HUES64 (cell line): ENCODE measurements at regions not wholly inside any gene's neighbourhood (a gene's known extent, or its start where the extent isn't known, plus 50 kb on each side); places are given as distances from the start of the nearest gene placed in this dataset.

Source experiments
- H3K27ac ChIP-seq: 2 replicates; pipeline ENCODE4 v1.7.0; 2013; ENCODE audit warnings: low read depth, low read length, inconsistent platforms
- H3K27me3 ChIP-seq: 2 replicates; pipeline ENCODE4 v1.6.1; 2013; ENCODE audit warnings: mild to moderate bottlenecking, low read length; ENCODE audit not compliant: insufficient read depth
- H3K36me3 ChIP-seq: 2 replicates; pipeline ENCODE4 v1.6.1; 2013; ENCODE audit warnings: mild to moderate bottlenecking, low read length; ENCODE audit not compliant: insufficient read depth
- H3K4me1 ChIP-seq: 2 replicates; pipeline ENCODE4 v1.6.1; 2013; ENCODE audit warnings: mild to moderate bottlenecking, low read length, moderate library complexity; ENCODE audit not compliant: insufficient read depth
- H3K4me3 ChIP-seq: 2 replicates; pipeline ENCODE4 v1.5.1; 2013; ENCODE audit warnings: mild to moderate bottlenecking, low read length, moderate library complexity
- H3K9ac ChIP-seq: 2 replicates; pipeline ENCODE4 v1.6.1; 2013; ENCODE audit warnings: mild to moderate bottlenecking, low read depth, low read length
- H3K9me3 ChIP-seq: 2 replicates; pipeline ENCODE4 v1.6.1; 2013; ENCODE audit warnings: low read depth, low read length; ENCODE audit not compliant: insufficient read depth
- WGBS: fragments of 150-250, 120-280 bp; methylation state at CpG from one replicate; pipeline ENCODE4 v1.1.7; 2013; ENCODE audit warnings: missing lambda C conversion rate; 5-methylcytosine and 5-hydroxymethylcytosine counted together

GRCh38 chr5:14069021-14069420, 74.1 kb upstream of the TRIO start:
- Histone ChIP-seq H3K36me3 (no peaks in the 10 kb centered on the region), H3K27me3 (no peaks in the 10 kb centered on the region), H3K9me3 (no peaks in the 10 kb centered on the region), H3K4me1 (no peaks in the 10 kb centered on the region), H3K27ac (no peak overlapping the region), H3K4me3 (no peak overlapping the region), H3K9ac (no peak overlapping the region)
- WGBS, result 92% methylated on average over 7 of the region's 7 CpGs

DNA sequence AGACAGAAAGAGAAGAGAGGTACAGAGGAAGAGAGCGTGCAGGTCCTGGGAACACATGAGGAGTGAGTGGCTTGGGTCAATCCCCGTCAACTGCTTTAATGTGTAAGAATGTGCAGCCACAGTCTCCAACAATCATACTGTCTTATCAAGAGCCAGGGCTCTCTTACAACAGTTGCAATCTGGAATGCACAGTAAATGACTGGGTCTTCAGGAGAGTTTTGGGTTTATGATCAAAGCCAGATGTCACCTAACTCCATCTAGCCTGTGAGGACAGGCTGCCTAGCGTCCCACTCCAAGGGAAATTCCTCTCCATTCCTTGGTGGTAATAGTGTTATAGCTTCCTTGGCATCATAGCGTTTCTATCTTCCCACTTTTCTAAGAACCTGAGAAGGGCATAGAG, 75.0 kb upstream of the TRIO start:
- WGBS, result 100% methylated on average over 2 of the region's 4 CpGs
- H3K9me3 ChIP-seq, result no peaks in the 10 kb centered on the region

DNA sequence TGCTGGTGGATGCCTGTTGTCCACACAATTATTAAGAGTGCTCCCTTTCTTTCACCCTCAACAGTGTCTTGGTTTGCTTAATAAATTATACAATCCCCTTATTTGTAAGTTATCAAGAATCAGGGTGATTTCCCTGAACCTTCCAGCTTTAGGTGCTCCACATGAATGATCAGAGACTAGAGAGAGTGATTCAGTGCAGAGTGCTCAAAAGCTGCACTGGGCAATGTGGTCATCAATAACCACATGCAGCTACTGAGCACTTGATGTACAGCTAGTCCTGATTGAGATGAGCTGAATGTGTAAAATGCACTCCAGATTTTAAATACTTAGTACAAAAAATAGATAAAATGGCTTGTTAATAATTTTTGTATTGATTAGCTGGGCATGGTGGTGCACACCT, 76.8 kb upstream of the TRIO start:
- Histone ChIP-seq H3K27ac (no peak overlapping the region), H3K4me1 (peaks cover 3% of the 10 kb centered on the region; the same call in 1 of the 2 replicates), H3K4me3 (no peak overlapping the region), H3K9me3 (no peaks in the 10 kb centered on the region), H3K9ac (no peak overlapping the region), H3K27me3 (no peaks in the 10 kb centered on the region), H3K36me3 (no peaks in the 10 kb centered on the region)

More for the DNA sequence above, 75.0 kb upstream of the TRIO start:
- H3K27me3 ChIP-seq, result no peaks in the 10 kb centered on the region
- H3K4me1 ChIP-seq, result peaks cover 2% of the 10 kb centered on the region; the same call in 1 of the 2 replicates
- no peak overlapping the region for H3K4me3 ChIP-seq
- no peak overlapping the region for H3K27ac ChIP-seq
- no peaks in the 10 kb centered on the region for H3K36me3 ChIP-seq
- no peak overlapping the region for H3K9ac ChIP-seq

GRCh38 chr5:14064841-14065240, 78.3 kb upstream of the TRIO start:
- H3K36me3 ChIP-seq, result no peaks in the 10 kb centered on the region
- H3K27ac ChIP-seq, result no peak overlapping the region
- H3K9me3 ChIP-seq, result no peaks in the 10 kb centered on the region
- H3K27me3 ChIP-seq, result no peaks in the 10 kb centered on the region
- no peak overlapping the region for H3K4me3 ChIP-seq
- H3K4me1 ChIP-seq, result peaks cover 3% of the 10 kb centered on the region; the same call in 1 of the 2 replicates
- whole genome bisulfite sequencing, result 0% methylated on average over 1 of the region's 1 CpG
- H3K9ac ChIP-seq, result no peak overlapping the region

- Histone ChIP-seq H3K9me3 (no peaks in the 10 kb centered on the region), H3K9ac (no peak overlapping the region), H3K27me3 (no peaks in the 10 kb centered on the region), H3K27ac (no peak overlapping the region), H3K36me3 (no peaks in the 10 kb centered on the region), H3K4me1 (peaks cover 3% of the 10 kb centered on the region; the same call in 1 of the 2 replicates), H3K4me3 (no peak overlapping the region)
- 100% methylated on average over 1 of the region's 1 CpG for WGBS
These were observed 79.5 kb upstream of the TRIO start for GRCh38 chr5:14063691-14064090.

DNA sequence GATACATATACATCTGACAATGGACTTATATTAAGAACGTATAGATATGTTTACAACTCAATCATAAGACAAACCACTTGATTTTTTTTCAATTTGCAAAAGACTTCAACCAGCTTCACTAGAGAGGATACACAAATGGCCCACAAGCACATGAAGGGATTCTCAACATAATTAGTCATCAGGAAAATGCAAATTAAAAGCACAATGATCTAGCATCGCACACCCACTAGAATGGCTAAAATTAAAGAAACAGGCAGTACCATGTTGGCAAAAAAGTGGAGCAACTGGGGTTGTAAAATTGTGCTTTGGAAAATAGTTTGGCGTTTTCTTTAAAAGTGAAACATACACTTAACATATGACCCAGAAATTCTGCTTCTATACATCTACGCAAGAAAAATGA, 80.0 kb upstream of the TRIO start:
- Histone ChIP-seq H3K9me3 (no peaks in the 10 kb centered on the region), H3K36me3 (no peaks in the 10 kb centered on the region), H3K9ac (no peak overlapping the region), H3K4me3 (no peak overlapping the region), H3K4me1 (peaks cover 3% of the 10 kb centered on the region; the same call in 1 of the 2 replicates), H3K27ac (no peak overlapping the region), H3K27me3 (no peaks in the 10 kb centered on the region)
- 64% methylated on average over 1 of the region's 4 CpGs for WGBS

DNA sequence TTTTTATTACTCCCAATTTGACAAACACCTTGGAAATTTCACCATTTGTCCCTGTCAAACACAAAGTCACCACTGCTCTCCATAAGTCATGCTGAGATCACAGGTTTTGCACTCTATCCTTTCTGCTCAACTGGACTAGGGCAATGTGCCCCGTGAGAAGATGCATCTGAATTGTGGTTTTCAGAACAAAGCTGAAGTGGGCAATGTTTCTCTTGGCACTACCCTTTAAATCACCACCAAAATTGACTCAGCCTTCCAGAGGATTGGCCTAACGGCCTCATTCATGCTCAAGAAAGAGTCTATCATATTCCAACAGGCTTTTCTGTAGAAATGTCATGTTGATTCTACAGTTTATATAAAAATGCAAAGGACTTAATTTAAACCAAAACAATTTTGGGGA, 81.0 kb upstream of the TRIO start:
- H3K4me3 ChIP-seq, result no peak overlapping the region
- no peaks in the 10 kb centered on the region for H3K36me3 ChIP-seq
- peaks cover 3% of the 10 kb centered on the region; the same call in 1 of the 2 replicates for H3K4me1 ChIP-seq
- H3K27me3 ChIP-seq, result no peaks in the 10 kb centered on the region
- H3K9ac ChIP-seq, result no peak overlapping the region
- WGBS, result 77% methylated on average over 2 of the region's 2 CpGs
- H3K9me3 ChIP-seq, result no peaks in the 10 kb centered on the region
- no peak overlapping the region for H3K27ac ChIP-seq

- Histone ChIP-seq H3K36me3 (no peaks in the 10 kb centered on the region), H3K9me3 (no peaks in the 10 kb centered on the region), H3K27me3 (no peaks in the 10 kb centered on the region), H3K4me1 (peaks cover 3% of the 10 kb centered on the region; the same call in 1 of the 2 replicates), H3K27ac (no peak overlapping the region), H3K4me3 (no peak overlapping the region), H3K9ac (no peak overlapping the region)
- 90% methylated on average over 5 of the region's 5 CpGs for WGBS
These were observed 82.0 kb upstream of the TRIO start for GRCh38 chr5:14061106-14061505.

GRCh38 chr5:14060218-14060617, 82.9 kb upstream of the TRIO start:
- 94% methylated on average over 3 of the region's 3 CpGs for WGBS
- no peak overlapping the region for H3K27ac ChIP-seq

GRCh38 chr5:14059810-14060209, 83.3 kb upstream of the TRIO start:
- H3K36me3 ChIP-seq, result no peaks in the 10 kb centered on the region
- WGBS, result 94% methylated on average over 2 of the region's 2 CpGs
- H3K4me3 ChIP-seq, result no peak overlapping the region
- H3K27ac ChIP-seq, result no peak overlapping the region
- peaks cover 3% of the 10 kb centered on the region; the same call in 1 of the 2 replicates for H3K4me1 ChIP-seq
- H3K27me3 ChIP-seq, result no peaks in the 10 kb centered on the region
- no peak overlapping the region for H3K9ac ChIP-seq
- H3K9me3 ChIP-seq, result no peaks in the 10 kb centered on the region

More at GRCh38 chr5:14060218-14060617, 82.9 kb upstream of the TRIO start:
- H3K4me1 ChIP-seq, result peaks cover 3% of the 10 kb centered on the region; the same call in 1 of the 2 replicates
- no peak overlapping the region for H3K4me3 ChIP-seq
- no peaks in the 10 kb centered on the region for H3K36me3 ChIP-seq
- H3K27me3 ChIP-seq, result no peaks in the 10 kb centered on the region
- no peak overlapping the region for H3K9ac ChIP-seq
- no peaks in the 10 kb centered on the region for H3K9me3 ChIP-seq

DNA sequence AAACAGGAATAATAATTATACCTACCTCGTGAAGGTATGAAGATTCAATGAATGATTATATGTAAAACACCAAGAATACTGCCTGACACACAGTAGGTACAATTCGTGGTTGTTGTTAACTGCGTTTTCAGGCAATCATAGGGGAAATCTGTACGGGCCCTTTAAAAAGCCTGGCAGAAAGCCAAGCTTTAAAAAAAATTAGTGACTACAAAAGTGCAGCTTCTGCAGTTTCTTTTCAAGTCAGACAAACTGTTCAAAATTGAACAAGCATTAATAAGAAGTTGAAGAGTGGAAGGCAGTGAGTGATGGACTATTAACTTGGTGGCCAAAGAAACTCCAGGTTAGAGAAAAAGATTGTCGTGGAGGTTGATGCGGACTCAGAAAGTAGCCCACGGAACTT, 85.9 kb upstream of the TRIO start:
- Histone ChIP-seq H3K36me3 (no peaks in the 10 kb centered on the region), H3K27me3 (no peaks in the 10 kb centered on the region), H3K27ac (no peak overlapping the region), H3K9me3 (no peaks in the 10 kb centered on the region), H3K4me3 (no peak overlapping the region), H3K9ac (no peak overlapping the region), H3K4me1 (no peaks in the 10 kb centered on the region)
- WGBS, result 96% methylated on average over 7 of the region's 7 CpGs

- no peaks in the 10 kb centered on the region for H3K27me3 ChIP-seq
- H3K4me1 ChIP-seq, result no peaks in the 10 kb centered on the region
- H3K9ac ChIP-seq, result no peak overlapping the region
- H3K27ac ChIP-seq, result no peak overlapping the region
- WGBS, result 97% methylated on average over 3 of the region's 4 CpGs
- H3K4me3 ChIP-seq, result no peak overlapping the region
- H3K9me3 ChIP-seq, result no peaks in the 10 kb centered on the region
- H3K36me3 ChIP-seq, result no peaks in the 10 kb centered on the region
These were observed 87.1 kb upstream of the TRIO start for GRCh38 chr5:14056039-14056438.
